GM18867 (cell line): ENCODE measurements at regions not wholly inside any gene's neighbourhood (a gene's known extent, or its start where the extent isn't known, plus 50 kb on each side); places are given as distances from the start of the nearest gene placed in this dataset.
"Not testable (repeated sequence)": the region's sequence is repeated elsewhere in the genome, so short reads cannot be mapped to it uniquely, and the experiment has no call there.

Source experiments
- ATAC-seq: cut with Tn5 transposase; IDR thresholded peaks from one replicate; pipeline ENCODE4 v1.9.1; 2021; ENCODE audit warnings: mild to moderate bottlenecking, moderate library complexity; ENCODE audit not compliant: unreplicated experiment

DNA sequence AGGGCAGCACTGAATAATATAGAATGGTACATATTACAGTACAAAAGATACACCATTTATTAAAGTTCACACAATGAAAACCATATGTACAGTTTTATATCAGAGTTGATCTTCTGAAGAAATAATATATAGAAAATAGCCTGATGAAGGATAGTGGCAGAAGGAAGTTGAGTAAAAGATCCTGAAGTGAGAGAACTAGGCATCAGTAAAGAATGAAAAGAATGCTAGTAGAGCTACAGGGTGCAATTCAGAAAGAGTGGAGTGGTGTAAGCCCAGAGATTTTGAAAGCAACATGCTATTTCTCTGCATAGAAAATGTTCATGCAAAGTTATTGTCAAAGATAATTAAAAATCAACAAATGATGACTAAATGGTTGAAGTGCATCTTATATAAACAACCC, 1552.7 kb upstream of the TENM4 start:
- no peak for ATAC-seq

DNA sequence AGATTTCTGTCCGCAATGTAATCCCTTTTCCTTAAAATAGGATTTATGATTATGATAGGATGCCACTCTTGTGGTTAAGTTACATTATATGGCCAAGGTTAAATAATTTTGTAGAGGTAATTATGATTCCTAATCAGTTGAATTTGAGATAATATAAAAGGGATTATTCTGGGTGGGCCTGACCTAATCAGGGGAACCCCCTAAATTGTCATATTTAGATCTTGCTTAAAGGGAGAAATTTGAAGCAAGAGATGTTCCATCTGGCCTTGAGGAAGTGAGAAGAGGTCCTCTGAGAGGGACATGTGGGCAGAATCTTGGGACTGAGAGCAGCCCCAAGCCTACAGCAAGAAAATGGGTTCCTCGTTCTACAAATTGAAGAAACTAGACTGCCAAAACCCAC, 1550.1 kb upstream of the TENM4 start:
- no peak for ATAC-seq

DNA sequence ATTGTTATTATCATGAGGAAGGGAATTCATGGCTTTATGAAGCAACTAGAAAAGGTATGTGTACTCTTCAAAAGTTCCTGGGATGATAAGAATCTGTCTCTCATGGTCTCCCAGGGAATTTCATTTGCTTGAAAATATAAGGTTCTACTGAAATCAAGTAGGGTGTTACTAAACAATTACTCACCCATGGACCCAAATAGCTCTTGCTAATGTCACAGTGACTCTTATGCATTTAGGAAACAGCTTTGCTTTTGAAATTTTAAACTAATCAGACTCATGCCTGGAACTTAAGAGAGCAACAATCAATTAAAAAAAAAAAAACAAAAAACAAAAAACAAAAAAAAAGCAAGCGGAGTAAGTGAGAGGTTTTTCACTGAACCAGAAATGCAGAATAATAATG, 1546.3 kb upstream of the TENM4 start:
- ATAC-seq = no peak

DNA sequence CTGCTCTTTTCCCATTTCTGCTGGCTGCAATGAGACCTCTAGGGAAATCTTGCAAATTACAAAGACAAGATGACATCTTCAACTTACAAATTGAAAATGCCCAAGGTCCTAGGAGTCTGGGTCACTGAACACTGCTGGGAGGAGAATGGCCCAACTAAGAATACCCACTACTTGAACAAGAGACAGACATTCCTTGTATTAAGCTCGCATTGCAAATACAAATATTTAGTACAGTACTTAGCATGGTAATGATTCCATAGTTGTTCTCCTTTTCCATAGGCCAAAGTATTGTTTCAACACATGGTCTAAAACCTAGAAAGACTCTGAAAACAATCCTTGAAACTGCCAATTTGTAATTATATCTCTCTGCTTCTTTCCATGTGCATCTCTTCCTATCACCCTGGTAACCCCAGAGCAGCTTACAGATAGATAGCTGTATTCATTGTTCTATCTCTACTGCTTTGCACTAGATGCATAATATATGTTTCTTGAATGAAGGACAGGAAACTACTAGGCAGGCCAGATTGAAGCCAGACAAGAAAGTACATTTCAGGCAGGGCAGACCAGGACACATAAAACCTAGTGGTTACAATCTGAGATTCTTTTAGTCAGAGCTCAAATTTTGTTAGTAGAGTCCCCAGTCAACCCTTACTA, 1545.7 kb upstream of the TENM4 start:
- ATAC-seq = no peak

DNA sequence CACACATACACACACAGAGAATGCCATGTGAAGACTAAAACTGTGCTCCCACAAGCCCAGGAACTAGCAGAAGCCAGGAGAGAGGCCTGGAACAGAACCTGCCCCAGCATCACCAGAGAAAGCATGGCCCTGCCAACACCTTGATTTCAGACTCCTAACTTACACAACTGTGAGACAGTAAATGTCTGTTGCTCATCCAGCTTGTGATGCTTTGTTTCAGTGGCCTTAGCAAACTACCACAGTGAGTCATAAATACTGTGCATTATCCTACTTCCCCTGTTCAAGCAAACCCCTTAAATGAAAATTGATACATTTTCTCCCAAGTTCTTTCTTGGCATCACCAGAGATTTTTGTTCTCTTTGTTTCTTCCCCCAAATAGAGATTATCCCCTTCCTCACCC, 1539.4 kb upstream of the TENM4 start:
- no peak for ATAC-seq

DNA sequence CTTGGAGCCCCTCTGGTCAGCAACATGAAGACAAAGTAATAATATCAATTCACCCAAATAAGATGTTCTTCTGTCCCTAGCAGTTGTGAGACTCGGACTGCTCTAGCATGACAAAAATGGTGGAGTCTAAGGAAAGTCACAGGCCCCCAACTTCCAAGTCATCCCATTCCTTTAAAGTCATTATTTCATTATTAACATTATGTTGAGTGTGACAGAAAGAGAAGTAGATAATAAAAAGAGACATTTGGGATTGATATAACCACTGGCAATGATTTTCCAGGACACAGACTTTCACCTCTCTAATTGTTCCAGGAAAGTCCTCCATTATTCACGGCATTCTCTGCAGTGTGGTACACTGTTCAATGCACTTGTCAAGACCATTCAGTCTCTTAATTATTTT, 1533.0 kb upstream of the TENM4 start:
- ATAC-seq = no peak

DNA sequence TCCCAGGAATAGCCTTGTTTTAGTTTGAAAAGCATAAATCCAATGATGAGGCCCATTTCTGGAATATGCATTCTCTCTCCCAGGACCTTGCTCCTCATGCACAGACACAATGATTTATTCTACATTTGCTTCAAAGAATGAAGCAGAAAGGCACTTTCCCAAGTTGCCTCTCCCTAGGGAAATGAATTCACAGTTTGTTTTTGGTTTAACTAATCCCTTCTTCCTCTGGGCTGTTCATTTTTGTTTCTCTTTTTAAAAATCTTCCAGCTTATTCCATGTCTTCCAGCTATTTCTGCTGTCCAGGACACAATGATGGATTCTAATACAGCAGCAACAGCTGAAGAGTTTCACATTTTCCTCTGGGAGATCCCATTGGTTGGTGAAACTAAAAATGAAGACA, 1529.2 kb upstream of the TENM4 start:
- ATAC-seq = no peak

DNA sequence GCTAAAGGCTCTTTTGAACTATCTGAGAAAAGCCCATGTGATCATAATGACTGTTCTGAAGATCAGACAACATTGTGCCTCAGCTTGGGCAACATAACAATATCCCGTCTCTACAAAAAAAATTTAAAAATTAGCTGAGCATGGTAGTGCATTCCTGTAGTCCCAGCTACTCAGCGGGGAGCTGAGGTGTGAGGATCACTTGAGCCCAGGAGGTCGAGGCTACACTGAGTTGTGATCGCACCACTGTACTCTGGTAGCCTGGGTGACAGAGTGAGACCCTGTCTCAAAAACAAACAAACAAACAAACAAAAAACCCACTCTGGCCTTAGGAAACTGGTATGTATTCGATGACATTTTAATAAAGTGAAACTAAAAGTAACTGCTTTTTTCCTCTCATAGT, 1526.8 kb upstream of the TENM4 start:
- ATAC-seq = no peak

DNA sequence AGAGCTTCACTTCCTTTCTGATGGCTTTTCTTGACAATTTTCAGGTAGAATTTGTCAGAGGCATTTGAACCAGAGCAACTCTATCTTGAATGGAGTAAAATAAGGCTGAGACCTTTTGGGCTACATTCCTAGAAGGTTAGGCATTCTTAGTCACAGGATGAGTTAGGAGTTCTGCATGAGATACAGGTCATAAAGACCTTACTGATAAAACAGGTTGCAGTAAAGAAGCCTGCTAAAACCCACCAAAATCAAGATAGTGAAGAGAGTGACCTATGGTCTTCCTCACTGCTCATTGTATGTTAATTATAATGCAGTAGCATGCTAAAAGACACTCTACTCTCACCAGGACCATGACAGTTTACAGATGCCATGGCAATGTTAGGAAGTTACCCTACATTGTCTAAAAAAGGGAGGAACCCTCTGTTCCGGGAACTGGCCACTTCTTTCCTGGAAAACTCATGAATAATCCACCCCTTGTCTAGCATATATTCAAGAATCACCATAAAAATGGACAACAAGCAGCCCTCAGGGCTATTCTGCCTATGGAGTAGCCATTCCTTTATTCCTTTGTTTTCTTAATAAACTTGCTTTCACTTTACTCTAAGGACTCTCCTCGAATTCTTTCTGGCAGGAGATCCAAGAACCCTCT, 1519.7 kb upstream of the TENM4 start:
- ATAC-seq = no peak

DNA sequence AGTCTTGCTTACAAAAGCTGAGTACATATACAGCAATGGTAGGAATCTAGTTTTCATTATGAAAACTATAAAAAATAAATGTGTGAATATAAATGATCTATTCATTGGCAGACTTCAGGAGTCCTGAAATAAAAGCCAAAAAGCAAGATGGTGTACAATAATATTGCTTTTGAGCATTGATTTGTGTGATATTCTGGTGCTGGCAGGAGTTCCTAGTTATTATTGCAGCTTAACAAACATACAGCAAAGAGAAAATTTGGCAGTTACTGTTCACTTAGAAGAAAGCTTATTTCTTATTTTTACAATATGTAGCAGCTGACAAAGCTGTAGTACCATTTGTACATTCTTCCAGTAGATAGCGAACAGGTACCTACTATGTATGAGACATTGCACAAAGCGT, 1518.9 kb upstream of the TENM4 start:
- ATAC-seq = no peak

DNA sequence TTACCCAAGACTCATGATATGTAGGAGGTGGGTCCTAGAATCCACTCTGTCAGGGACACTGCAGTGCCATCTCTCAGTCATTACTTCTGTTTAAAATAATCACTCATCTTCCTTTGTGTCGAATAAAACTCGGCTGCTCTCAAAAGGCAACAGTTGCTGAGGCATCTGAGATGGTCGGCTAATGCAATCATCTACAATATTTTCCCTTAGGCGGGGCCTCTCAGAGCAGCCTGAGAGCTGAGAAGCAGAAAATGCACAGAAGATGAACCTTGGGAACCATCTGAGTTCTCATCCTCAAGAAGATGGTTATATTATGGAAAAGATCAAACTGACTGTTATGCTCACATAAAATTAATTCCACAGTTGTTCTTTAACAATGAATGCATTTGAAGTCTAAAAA, 1518.2 kb upstream of the TENM4 start:
- no peak for ATAC-seq

DNA sequence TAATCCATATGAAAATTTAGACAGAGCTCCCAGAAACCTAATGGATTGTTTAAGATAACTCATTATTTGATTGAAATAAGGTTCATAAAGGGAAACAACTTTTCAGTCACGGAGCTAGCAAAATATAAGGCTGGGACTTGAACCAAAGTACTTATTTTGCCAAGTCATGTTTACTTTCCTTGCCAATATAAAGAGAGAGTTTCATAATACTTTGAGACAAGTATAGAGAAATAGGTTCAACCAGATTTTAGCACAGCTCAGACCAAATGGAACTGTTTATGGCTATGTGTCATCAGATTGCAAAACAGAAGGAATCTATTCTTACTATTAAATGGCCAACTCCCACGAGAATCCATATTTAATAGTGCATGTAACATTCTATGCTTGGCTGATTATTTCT, 1517.5 kb upstream of the TENM4 start:
- ATAC-seq = no peak

DNA sequence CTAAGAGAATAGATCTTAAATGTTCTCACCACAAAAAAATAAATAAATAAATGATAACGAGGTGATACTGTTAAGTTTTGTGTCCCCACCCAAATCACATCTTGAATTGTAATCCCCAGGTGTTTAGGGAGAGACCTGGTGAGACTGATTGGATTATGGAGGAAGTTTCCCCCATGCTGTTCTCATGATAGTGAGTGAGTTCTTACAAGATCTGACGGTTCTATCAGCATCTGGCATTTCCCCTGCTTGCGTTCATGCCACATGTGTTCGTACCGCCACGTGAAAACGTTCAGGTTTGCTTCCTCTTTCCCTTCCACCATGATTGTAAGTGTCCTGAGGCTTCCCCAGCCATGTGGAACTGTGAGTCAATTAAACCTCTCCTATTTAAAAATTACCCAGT, 1514.8 kb upstream of the TENM4 start:
- no peak for ATAC-seq

DNA sequence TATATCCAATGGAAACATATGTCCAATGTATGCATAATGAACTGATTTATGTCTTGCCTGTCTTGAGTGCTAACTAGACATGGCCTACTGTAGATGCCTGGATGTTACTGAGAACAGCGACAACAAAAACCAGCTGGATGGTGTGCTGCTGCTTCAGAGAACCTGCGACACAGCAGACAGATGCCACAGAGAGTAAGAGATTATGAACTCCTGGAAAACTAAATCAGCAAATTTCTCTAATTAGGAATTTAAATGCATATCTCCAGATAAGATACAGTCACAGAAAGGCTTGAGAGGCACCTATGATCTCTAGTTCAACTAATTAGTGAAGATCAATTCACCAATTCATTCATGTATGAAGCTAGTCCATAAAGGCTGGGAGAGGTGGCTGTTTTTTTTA, 1508.0 kb upstream of the TENM4 start:
- no peak for ATAC-seq

DNA sequence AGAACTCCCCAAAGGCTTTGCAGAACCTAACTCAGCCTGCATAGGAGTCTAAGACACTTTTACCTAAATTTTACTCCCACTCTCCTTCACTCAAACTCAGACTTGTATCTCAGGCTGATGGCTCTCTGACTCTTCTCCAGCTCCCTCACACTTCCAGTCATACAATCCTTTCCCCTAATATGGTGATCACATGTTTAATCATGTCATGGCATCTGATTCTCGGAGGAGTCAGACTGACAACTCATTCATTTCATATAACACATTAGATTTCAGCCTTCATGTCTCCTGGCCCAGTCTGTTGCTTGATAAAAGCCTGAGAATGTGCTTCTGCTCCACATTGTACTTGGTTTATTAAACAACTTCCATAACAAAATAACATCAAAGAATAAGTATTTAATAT, 1503.9 kb upstream of the TENM4 start:
- no peak for ATAC-seq

DNA sequence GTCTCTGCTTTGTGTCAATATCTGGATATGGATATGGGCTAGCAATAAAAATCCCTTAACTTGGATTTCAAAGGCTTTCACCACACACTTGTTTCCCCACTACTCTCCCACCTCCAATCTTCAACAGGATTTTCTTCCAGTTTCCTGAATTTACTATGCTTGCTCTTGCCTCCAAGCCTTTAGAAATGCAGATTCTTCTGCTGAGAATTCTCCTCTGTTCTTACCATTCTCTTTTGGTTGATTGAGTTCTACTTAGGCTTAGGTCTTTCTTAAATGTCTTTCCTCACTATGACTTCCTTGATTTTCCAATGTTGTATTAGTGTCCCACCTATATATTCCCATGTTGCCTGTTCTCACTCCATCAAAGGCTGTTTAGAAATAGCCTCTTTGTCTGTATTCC, 1502.4 kb upstream of the TENM4 start:
- ATAC-seq = no peak

DNA sequence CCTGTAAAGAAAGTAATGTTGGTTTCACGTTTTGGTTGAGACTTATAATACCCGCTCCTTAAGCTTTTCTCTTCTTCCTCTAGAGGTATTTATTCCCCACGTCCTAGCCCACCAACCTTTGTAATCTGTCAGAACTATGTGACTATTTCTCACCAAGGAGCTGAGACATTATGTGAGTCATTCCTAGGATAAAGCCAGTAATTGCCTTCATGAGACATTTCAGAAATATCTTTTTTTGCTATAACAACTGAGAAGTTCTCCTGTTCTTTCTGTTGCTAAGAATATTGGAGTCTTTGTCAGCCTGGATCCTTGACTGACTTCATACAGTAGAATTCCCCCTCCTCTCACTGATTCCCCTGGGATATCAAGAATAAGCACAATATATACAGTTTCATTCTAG, 1497.0 kb upstream of the TENM4 start:
- no peak for ATAC-seq

DNA sequence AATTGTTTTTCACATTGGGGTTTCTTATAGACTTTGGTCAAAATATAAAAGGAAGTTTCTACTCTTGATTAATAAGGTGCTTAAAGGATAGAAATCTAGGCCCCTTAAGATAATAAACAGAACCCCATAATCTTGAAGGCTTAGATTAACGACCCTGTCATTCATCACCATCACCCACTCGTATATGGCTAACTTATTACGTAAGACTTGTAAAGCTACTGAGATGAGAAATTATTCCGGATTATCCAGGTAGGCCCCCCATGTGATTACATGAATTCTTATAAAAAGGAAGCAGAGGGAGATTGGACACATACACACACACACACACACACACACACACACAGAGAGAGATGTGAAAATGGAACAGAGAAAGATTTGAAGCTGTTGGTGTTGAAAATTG, 1489.2 kb upstream of the TENM4 start:
- no peak for ATAC-seq

DNA sequence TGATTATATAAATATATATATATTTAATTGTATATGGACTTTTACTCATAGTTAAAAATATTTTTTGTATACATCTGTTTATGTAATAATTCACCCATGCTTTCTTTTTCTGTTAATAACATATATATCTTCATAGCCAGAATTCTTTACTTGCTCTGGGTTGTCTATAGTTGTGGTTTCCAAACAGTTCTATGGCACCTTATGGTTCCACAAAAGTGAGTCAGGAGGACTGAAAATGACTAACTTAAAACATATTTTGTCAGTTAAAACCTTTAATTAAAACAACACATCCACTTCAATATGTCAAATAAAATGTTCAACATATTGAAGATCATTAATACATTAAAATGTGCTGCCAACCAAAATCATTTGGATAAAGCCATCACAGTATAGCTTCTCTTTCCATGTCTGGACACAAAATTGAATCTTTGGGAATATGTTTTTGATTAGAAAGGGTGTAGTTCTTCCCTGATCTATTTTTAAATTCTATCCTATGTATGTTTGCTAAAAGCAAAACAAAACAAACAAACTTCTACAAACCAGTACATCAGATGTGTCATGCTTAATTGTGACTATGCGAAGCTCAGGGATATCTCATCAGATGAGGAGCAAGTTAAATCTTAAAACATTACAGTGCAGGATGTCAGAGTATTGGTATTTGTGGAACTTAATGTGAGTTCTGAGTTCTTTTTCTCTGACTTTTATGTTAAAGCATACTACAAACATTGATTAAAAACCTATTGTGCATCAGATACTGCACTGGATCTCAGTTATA, 1488.4 kb upstream of the TENM4 start:
- ATAC-seq = no peak

DNA sequence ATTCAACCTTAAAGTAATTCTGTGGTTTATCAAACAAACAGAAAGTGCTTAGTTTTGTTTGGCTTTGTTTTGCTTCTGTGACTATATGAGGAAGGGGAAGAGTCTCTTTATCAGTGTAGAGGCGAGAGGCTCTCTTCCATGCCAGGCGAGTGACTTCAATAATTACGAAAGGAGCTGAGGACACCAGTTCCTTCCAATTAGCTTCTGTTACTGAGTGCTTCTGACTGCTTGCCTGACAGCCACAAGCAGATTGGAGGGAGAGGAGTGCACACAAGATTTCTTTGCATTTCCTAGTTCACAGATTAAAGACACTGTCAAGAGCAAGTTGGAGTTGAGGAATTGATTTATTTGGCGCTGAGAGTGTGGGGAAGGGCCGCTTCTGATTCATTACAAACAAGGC, 1484.5 kb upstream of the TENM4 start:
- no peak for ATAC-seq

DNA sequence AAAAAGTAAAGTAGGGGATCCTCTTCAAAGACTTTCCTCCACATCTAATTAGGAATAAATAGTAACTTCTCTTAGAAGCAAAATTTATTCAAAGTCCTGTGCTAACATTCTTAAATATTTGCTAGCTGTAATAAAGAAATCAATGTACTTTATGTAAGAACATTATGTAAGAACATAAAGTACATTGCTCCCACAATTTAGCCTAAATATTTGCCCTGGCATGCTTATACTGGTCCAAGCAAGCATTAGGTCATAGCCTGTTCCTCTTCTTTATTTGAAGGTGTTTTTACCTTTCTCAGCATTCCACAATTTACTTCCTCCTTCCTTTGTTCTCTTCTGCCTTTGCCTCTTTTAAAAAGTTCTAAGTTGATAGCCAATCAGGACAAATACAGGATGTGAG, 1480.5 kb upstream of the TENM4 start:
- ATAC-seq = not testable (repeated sequence)

DNA sequence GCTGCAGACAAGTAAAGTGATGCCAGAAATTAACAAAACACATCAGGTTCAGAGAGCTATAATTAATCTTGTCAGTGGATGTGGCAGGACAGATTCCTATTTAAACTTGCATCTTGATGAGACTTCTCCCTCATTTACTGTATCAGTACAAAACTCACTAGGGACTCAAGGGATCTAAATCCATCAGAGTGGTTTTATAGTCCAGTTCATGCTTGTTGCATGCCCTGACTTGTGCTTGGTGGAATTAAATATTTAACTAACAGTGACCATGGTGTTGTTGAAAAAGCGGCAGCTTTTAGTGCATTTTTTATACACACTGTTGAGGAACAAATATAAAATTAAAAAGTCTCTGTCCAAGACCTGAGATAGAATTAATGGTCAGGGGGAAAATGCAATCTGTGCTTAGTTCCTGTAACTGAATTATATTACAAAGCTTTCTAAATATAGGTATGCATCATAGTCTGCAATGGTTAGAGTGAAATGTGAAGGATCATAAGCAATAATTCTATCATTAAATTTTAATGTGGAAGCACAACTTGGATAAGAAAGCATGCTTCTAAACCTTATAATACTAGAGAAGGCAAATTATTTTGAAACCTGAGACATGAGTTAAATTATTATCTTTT, 1475.5 kb upstream of the TENM4 start:
- no peak for ATAC-seq
